Lung (tissue), 11 donors: ENCODE measurements at regions not wholly inside any gene's neighbourhood (a gene's known extent, or its start where the extent isn't known, plus 50 kb on each side); places are given as distances from the start of the nearest gene placed in this dataset.
"Not testable (repeated sequence)": the region's sequence is repeated elsewhere in the genome, so short reads cannot be mapped to it uniquely, and the experiment has no call there.

Experiments used
- ATAC-seq: fragments of 200-7000 bp; cut with Tn5 transposase; one replicate; pipeline ENCODE4 v1.9.1; 2020; ENCODE audit warnings: moderate number of reproducible peaks; ENCODE audit not compliant: insufficient read depth, low FRiP score
- DNase-seq, 3 donors: peaks; one replicate each; pipeline ENCODE4 v3.0.0-alpha.2; 2013 to 2017
- H3K27ac ChIP-seq, 2 donors: one replicate each; pipeline ENCODE4 v1.5.1; 2013; ENCODE audit warnings: mild to moderate bottlenecking in 2 of 2, moderate library complexity in 2 of 2, control low read depth in 1 of 2, inconsistent platforms in 1 of 2, low read depth in 1 of 2, low read length in 1 of 2
- H3K27me3 ChIP-seq, 3 donors: one replicate each; pipeline ENCODE4 v1.5.1; 2013; ENCODE audit warnings: low read length in 2 of 3; ENCODE audit not compliant: control insufficient read depth in 3 of 3, insufficient read depth in 3 of 3
- H3K36me3 ChIP-seq, 4 donors: one replicate each; pipeline ENCODE4 v1.5.1; 2013; ENCODE audit warnings: low read length in 4 of 4, mild to moderate bottlenecking in 1 of 4, moderate library complexity in 1 of 4; ENCODE audit not compliant: control insufficient read depth in 4 of 4, insufficient read depth in 4 of 4
- H3K4me1 ChIP-seq, 5 donors: one replicate each; pipeline ENCODE4 v1.5.1; 2013; ENCODE audit warnings: low read length in 5 of 5, mild to moderate bottlenecking in 2 of 5, moderate library complexity in 1 of 5; ENCODE audit not compliant: control insufficient read depth in 5 of 5, insufficient read depth in 5 of 5
- H3K4me3 ChIP-seq: one replicate; pipeline ENCODE4 v1.5.1; 2013; ENCODE audit warnings: mild to moderate bottlenecking, control low read depth, moderate library complexity
- H3K9ac ChIP-seq, 2 donors: one replicate each; pipeline ENCODE4 v1.5.1; 2013; ENCODE audit warnings: low read length in 2 of 2, control low read depth in 1 of 2; ENCODE audit not compliant: insufficient read depth in 1 of 2
- H3K9me3 ChIP-seq, 4 donors: one replicate each; pipeline ENCODE4 v1.5.1; 2013; ENCODE audit warnings: low read length in 3 of 4, mild to moderate bottlenecking in 1 of 4, moderate library complexity in 1 of 4; ENCODE audit not compliant: control insufficient read depth in 4 of 4, insufficient read depth in 3 of 4
- CTCF ChIP-seq: IDR thresholded peaks from 2 replicates; pipeline ENCODE4 v1.5.1; 2012; ENCODE audit warnings: mild to moderate bottlenecking; ENCODE audit errors: control extremely low read depth, extremely low read depth
- WGBS, 2 donors: extraction: QIAGEN DNeasy Blood & Tissue Kit; methylation state at CpG; one replicate each; pipeline ENCODE4 v1.1.7; 2013; 5-methylcytosine and 5-hydroxymethylcytosine counted together
- donor health status: control.
- donor health status: control.
- donor health status: Bipolar disorder and iron deficiency.
- donor health status: healthy.
- donor health status: DM: yes; HTN: yes; CAD: no.

- Histone ChIP-seq H3K4me1 (no peaks in the 10 kb centered on the region), H3K9me3 (peaks cover 0 to 3% (median 0%) of the 10 kb centered on the region in 4 donors), H3K4me3 (no peak overlapping the region), H3K27me3 (no peaks in the 10 kb centered on the region), H3K9ac (no peak overlapping the region), H3K27ac (no peak overlapping the region), H3K36me3 (no peaks in the 10 kb centered on the region)
- no peak for TF ChIP-seq CTCF
- ATAC-seq = no peak
- 64 to 84% methylated on average over 2 of the region's 2 CpGs for WGBS, 2 donors
- no peak for DNase-seq
Measured at GRCh38 chr15:47095833-47096232, 621.5 kb upstream of the SEMA6D start.

- H3K27ac ChIP-seq, H3K4me1 ChIP-seq, H3K36me3 ChIP-seq, H3K27me3 ChIP-seq, H3K4me3 ChIP-seq, H3K9ac ChIP-seq, ATAC-seq, DNase-seq, H3K9me3 ChIP-seq: not testable (repeated sequence)
Measured at GRCh38 chr15:47098526-47098925, 618.8 kb upstream of the SEMA6D start.

- WGBS, 2 donors = 76 to 82% methylated on average over 6 of the region's 6 CpGs
Measured at GRCh38 chr15:47099801-47100200, 617.5 kb upstream of the SEMA6D start.

GRCh38 chr15:47108800-47109199 is 608.5 kb upstream of the SEMA6D start:
- not testable (repeated sequence) for H3K27me3 ChIP-seq, H3K27ac ChIP-seq, DNase-seq, H3K4me1 ChIP-seq, H3K9me3 ChIP-seq, H3K4me3 ChIP-seq, H3K36me3 ChIP-seq, ATAC-seq, H3K9ac ChIP-seq
- 68 to 81% methylated on average over 4 of the region's 4 CpGs for WGBS, 2 donors

More at GRCh38 chr15:47099801-47100200, 617.5 kb upstream of the SEMA6D start:
- not testable (repeated sequence) for H3K4me1 ChIP-seq, ATAC-seq, DNase-seq, H3K36me3 ChIP-seq, H3K4me3 ChIP-seq, H3K9ac ChIP-seq, H3K27me3 ChIP-seq, H3K27ac ChIP-seq, H3K9me3 ChIP-seq

- 89 to 95% methylated on average over 2 of the region's 2 CpGs for WGBS, 2 donors
- no peaks in the 10 kb centered on the region for H3K36me3 ChIP-seq
- no peak overlapping the region for H3K9ac ChIP-seq
- TF ChIP-seq CTCF = no peak
- H3K4me3 ChIP-seq = no peak overlapping the region
- DNase-seq (no peak), ATAC-seq (no peak)
- H3K27me3 ChIP-seq = no peaks in the 10 kb centered on the region
- no peaks in the 10 kb centered on the region for H3K4me1 ChIP-seq
- no peak overlapping the region for H3K27ac ChIP-seq
- peaks cover 0 to 2% (median 0%) of the 10 kb centered on the region in 4 donors for H3K9me3 ChIP-seq
Measured at GRCh38 chr15:47116698-47117097, 600.6 kb upstream of the SEMA6D start.
